NB4 (cell line): ENCODE measurements at regions not wholly inside any gene's neighbourhood (a gene's known extent, or its start where the extent isn't known, plus 50 kb on each side); places are given as distances from the start of the nearest gene placed in this dataset.

Experiments used
- DNase-seq: peaks from one replicate; pipeline ENCODE4 v3.0.0; 2010; ENCODE audit warnings: low read depth
- H3K4me3 ChIP-seq: one replicate; pipeline ENCODE4 v1.5.1; 2011; ENCODE audit warnings: mild to moderate bottlenecking, low read depth, low read length, moderate library complexity
- CTCF ChIP-seq: IDR thresholded peaks from one replicate; pipeline ENCODE4 v1.5.1; 2012; ENCODE audit warnings: low read depth, low read length
- MAX ChIP-seq: IDR thresholded peaks from 2 replicates; pipeline ENCODE4 v1.6.1; 2011; ENCODE audit warnings: low read depth, low read length
- MYC ChIP-seq: IDR thresholded peaks from 2 replicates; pipeline ENCODE4 v1.6.1; 2011; ENCODE audit warnings: low read depth, low read length
- POLR2A ChIP-seq: IDR thresholded peaks from 2 replicates; pipeline ENCODE4 v1.6.1; 2011; ENCODE audit warnings: mild to moderate bottlenecking; ENCODE audit not compliant: insufficient read length; ENCODE audit errors: extremely low read depth

- DNase-seq, result no peak
- TF ChIP-seq MYC (no peak), POLR2A (no peak), CTCF (no peak), MAX (no peak)
These were observed 73.9 kb upstream of the MC2R start for GRCh38 chr18:13989199-13989598.

GRCh38 chr18:13987956-13988355 is 72.6 kb upstream of the MC2R start:
- TF ChIP-seq CTCF (no peak), MAX (no peak), POLR2A (no peak), MYC (no peak)
- H3K4me3 ChIP-seq, result no peak overlapping the region
- no peak for DNase-seq

More at GRCh38 chr18:13989199-13989598, 73.9 kb upstream of the MC2R start:
- no peak overlapping the region for H3K4me3 ChIP-seq

GRCh38 chr18:13984080-13984479 is 68.7 kb upstream of the MC2R start:
- TF ChIP-seq POLR2A, result no peak
- no peak for TF ChIP-seq MAX
- no peak for DNase-seq
- H3K4me3 ChIP-seq, result no peak overlapping the region

- H3K4me3 ChIP-seq, result no peak overlapping the region
- no peak for DNase-seq
- TF ChIP-seq CTCF, result no peak
- no peak for TF ChIP-seq POLR2A
- no peak for TF ChIP-seq MYC
- TF ChIP-seq MAX, result no peak
These were observed 68.2 kb upstream of the MC2R start for GRCh38 chr18:13983506-13983905.

GRCh38 chr18:13982126-13982525 is 66.8 kb upstream of the MC2R start:
- TF ChIP-seq MAX, result no peak
- TF ChIP-seq POLR2A, result no peak
- TF ChIP-seq CTCF, result no peak
- no peak for TF ChIP-seq MYC
- peak; percentile 32 for DNase-seq

GRCh38 chr18:13973061-13973575 is 57.8 kb upstream of the MC2R start:
- TF ChIP-seq CTCF, result no peak
- TF ChIP-seq POLR2A, result no peak
- no peak for TF ChIP-seq MAX
- TF ChIP-seq MYC, result no peak
- H3K4me3 ChIP-seq, result no peak overlapping the region
- no peak for DNase-seq

More at GRCh38 chr18:13982126-13982525, 66.8 kb upstream of the MC2R start:
- no peak overlapping the region for H3K4me3 ChIP-seq
